ENCODE measurements at regions not wholly inside any gene's neighbourhood (a gene's known extent, or its start where the extent isn't known, plus 50 kb on each side); places are given as distances from the start of the nearest gene placed in this dataset.

DNA sequence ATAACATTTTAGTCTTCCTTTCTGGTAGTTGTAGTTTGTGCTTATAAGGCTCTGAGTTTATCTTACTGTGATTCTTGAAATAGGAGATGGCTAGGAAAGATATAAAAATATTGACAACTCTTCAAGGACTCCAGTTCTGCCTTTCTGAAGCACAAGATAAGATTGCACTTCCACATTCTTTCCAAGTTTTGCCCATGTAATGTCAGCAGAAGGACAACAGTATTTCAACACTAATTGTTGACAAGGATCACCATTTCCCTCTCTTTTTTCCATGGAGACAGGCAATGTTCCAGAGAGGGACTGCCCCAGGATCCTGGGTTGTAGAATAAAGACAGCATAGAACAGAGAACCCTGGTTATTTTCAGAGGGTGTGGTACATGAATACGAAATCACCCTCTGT, 279.1 kb upstream of the CNTNAP5 start:
- TF ChIP-seq, protein P1, sequence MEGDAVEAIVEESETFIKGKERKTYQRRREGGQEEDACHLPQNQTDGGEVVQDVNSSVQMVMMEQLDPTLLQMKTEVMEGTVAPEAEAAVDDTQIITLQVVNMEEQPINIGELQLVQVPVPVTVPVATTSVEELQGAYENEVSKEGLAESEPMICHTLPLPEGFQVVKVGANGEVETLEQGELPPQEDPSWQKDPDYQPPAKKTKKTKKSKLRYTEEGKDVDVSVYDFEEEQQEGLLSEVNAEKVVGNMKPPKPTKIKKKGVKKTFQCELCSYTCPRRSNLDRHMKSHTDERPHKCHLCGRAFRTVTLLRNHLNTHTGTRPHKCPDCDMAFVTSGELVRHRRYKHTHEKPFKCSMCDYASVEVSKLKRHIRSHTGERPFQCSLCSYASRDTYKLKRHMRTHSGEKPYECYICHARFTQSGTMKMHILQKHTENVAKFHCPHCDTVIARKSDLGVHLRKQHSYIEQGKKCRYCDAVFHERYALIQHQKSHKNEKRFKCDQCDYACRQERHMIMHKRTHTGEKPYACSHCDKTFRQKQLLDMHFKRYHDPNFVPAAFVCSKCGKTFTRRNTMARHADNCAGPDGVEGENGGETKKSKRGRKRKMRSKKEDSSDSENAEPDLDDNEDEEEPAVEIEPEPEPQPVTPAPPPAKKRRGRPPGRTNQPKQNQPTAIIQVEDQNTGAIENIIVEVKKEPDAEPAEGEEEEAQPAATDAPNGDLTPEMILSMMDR (IDR thresholded peaks at IDR 0.05; ENCODE audit: insufficient read depth, low read depth, low read length) = no peak
- TF ChIP-seq EZH2 (IDR thresholded peaks at IDR 0.05; ENCODE audit: insufficient read depth, low read length) = no peak
